GM12872 (cell line): ENCODE measurements at regions not wholly inside any gene's neighbourhood (a gene's known extent, or its start where the extent isn't known, plus 50 kb on each side); places are given as distances from the start of the nearest gene placed in this dataset.

ENCODE experiments used
- CTCF ChIP-seq: IDR thresholded peaks from 3 replicates; pipeline ENCODE4 v1.5.1; 2011; ENCODE audit warnings: low read depth, mild to moderate bottlenecking, low read length, moderate library complexity; ENCODE audit not compliant: insufficient read depth

- no peak for TF ChIP-seq CTCF
These were observed 866.0 kb upstream of the TMEM132C start for GRCh38 chr12:127401005-127401404.

GRCh38 chr12:127401536-127401935 lies 865.4 kb upstream of the TMEM132C start:
- TF ChIP-seq CTCF = no peak

GRCh38 chr12:127411166-127411915 lies 855.6 kb upstream of the TMEM132C start:
- no peak for TF ChIP-seq CTCF

- TF ChIP-seq CTCF = no peak
These were observed 855.0 kb upstream of the TMEM132C start for GRCh38 chr12:127411981-127412380.

- no peak for TF ChIP-seq CTCF
These were observed 854.1 kb upstream of the TMEM132C start for GRCh38 chr12:127412866-127413265.

GRCh38 chr12:127414186-127414585 lies 852.8 kb upstream of the TMEM132C start:
- no peak for TF ChIP-seq CTCF

- no peak for TF ChIP-seq CTCF
These were observed 852.3 kb upstream of the TMEM132C start for GRCh38 chr12:127414636-127415035.
